GM10266 (cell line): ENCODE measurements at regions not wholly inside any gene's neighbourhood (a gene's known extent, or its start where the extent isn't known, plus 50 kb on each side); places are given as distances from the start of the nearest gene placed in this dataset.

Experiments
- DNase-seq: peaks from one replicate; pipeline ENCODE4 v3.0.0; 2012; ENCODE audit errors: extremely low spot score
- TF ChIP-seq, protein P1 (sequence below): IDR thresholded peaks from 2 replicates; pipeline ENCODE4 v1.5.1; 2012; ENCODE audit warnings: mild to moderate bottlenecking, low read depth; ENCODE audit not compliant: control insufficient read depth, insufficient read depth; ENCODE audit errors: missing control alignments

GRCh38 chr13:78376033-78376432, 227.3 kb downstream of the POU4F1 start:
- TF ChIP-seq, protein P1, sequence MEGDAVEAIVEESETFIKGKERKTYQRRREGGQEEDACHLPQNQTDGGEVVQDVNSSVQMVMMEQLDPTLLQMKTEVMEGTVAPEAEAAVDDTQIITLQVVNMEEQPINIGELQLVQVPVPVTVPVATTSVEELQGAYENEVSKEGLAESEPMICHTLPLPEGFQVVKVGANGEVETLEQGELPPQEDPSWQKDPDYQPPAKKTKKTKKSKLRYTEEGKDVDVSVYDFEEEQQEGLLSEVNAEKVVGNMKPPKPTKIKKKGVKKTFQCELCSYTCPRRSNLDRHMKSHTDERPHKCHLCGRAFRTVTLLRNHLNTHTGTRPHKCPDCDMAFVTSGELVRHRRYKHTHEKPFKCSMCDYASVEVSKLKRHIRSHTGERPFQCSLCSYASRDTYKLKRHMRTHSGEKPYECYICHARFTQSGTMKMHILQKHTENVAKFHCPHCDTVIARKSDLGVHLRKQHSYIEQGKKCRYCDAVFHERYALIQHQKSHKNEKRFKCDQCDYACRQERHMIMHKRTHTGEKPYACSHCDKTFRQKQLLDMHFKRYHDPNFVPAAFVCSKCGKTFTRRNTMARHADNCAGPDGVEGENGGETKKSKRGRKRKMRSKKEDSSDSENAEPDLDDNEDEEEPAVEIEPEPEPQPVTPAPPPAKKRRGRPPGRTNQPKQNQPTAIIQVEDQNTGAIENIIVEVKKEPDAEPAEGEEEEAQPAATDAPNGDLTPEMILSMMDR: no peak

DNA sequence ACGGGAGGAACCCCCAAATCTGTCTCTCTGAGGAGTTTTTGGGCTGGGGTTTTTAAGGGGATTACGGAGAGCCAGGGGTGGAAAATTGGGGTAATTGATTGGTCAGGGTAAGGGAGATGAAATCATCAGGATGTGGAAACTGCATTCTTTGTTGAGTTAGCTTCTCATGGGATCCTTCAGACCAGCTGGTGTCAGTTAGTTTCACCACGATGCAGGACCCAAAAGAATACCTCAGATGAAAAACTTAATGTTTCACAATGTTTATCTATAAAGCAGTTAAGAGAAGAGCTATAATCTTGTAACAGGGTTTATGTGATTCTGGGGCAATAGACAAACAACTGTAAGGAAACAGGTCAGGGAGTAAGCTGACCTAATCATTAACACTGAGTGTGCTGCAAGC, 230.8 kb downstream of the POU4F1 start:
- no peak for DNase-seq
- TF ChIP-seq, protein P1: no peak

More at GRCh38 chr13:78376033-78376432, 227.3 kb downstream of the POU4F1 start:
- DNase-seq: no peak

DNA sequence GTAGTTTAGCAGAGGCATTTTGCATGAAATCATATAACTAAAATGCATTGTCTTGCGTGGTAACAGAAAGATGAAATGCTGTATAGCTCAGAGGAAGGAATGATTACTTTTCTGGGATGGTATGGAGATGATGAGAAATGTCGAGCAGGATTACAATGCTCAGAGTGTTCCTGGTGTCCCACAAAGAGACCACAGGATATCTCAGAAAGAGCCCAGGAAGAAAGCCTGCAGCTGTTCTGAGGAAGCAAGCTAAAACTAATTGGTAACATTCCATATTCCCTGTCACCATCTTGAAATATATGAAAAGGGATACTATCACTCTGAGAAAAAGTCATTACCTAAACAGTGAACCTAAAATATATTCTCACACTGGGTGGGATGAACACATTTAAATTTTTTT, 233.1 kb downstream of the POU4F1 start:
- TF ChIP-seq, protein P1: no peak
- no peak for DNase-seq

- DNase-seq: no peak
- TF ChIP-seq, protein P1: no peak
Measured at GRCh38 chr13:78364711-78365110, 238.6 kb downstream of the POU4F1 start.

DNA sequence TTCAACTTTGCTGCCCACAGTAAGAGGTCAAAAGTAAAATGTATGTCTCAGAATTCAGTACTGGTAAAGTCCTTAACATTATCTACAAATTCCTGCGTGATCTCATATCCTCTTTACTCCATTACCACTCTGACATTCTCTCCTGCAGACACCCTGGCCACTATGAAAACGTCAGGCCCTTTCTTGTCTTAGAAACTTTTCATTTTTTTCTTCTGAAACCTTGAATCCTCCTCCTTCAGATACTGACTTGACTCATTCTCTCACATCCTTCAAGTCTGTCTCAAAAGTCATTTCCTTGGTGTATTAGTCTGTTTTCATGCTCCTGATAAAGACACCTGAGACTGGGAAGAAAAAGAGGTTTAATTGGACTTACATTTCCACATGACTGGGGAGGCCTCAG, 262.3 kb downstream of the POU4F1 start:
- DNase-seq: peak; percentile 10
- TF ChIP-seq, protein P1: no peak

DNA sequence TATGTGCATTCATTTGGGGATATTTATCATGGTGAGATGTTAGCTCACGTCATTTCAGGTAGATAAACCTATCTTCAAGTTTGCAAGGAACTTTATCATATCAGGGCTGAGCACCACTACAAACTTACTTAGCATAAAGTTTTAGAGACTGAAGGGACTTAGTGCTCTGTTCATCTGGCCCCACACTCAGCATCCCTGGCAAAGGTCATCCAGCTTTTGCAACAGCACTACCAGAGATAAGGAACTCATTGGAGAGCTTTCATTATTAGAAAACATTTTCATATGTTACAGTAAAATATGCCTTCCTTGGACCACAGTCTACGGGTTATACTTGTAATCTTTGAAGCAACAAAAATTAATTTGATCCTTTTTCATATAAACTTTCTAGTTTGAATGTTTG, 263.4 kb downstream of the POU4F1 start:
- no peak for DNase-seq
- TF ChIP-seq, protein P1: no peak

DNA sequence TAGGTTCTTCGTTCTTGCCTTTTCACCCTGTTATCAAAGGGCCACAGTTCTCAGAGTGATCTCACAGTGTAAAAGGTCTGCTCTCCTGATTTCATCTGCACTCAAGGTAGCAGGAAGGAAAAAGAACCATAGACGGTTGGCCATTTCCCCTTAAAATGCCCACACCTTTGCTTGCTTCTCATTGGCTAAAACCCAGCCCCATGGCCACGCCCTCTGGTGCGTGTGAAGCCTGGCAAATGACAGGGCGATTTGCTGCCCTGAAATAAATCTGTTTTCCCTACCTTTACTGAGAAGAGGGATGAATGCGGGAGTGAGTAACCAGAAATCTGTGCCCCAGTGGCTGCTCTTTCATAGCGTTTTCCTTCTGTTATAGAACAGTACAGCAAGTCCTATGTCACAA, 269.3 kb downstream of the POU4F1 start:
- TF ChIP-seq, protein P1: no peak
- DNase-seq: no peak

DNA sequence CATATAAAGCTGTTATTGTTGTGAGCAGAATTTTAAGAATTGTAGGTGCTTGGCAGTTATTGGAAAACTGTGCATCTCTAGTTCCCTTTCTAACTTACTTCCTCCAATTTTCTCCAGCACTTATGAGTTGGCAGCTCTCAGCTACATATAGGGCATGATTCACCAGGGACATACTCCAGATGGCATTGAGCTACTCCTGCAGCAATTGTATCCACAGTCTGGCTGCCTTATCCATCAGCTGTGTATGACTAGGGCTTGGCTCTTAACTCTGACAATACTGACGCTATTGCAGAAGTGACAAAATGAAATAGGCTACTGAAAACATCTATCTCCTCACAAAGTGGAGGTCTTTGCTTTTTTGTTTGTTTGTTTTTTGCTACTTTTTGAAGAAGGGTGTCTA, 276.7 kb downstream of the POU4F1 start:
- TF ChIP-seq, protein P1: no peak
- DNase-seq: no peak
